Esophagus squamous epithelium (tissue), 5 donors: ENCODE measurements at regions not wholly inside any gene's neighbourhood (a gene's known extent, or its start where the extent isn't known, plus 50 kb on each side); places are given as distances from the start of the nearest gene placed in this dataset.

Experiments used
- DNase-seq: peaks from one replicate; lab custom pipeline; 2025; lab: John Stamatoyannopoulos, UW
- H3K27ac ChIP-seq, 4 donors: fragments of 200-600 bp; sonication (generic); one replicate each; pipeline ENCODE4 v1.5.1; 2016 to 2019; ENCODE audit warnings: mild to moderate bottlenecking in 1 of 4
- H3K27me3 ChIP-seq, 4 donors: fragments of 200-600 bp; sonication (generic); 1 replicate in 3 of 4; 2 replicates in 1 of 4; pipeline versions ENCODE4 v1.5.1 to v1.6.0; 2017 to 2021; ENCODE audit warnings: antibody characterized with exemption in 1 of 4
- H3K36me3 ChIP-seq, 3 donors: fragments of 200-600 bp; sonication (generic); one replicate each; pipeline ENCODE4 v1.5.1; 2016 to 2019
- H3K4me1 ChIP-seq, 3 donors: fragments of 200-600 bp; sonication (generic); one replicate each; pipeline ENCODE4 v1.5.1; 2017 to 2019
- H3K4me3 ChIP-seq, 4 donors: fragments of 200-600 bp; sonication (generic); 1 replicate in 3 of 4; 2 replicates in 1 of 4; pipeline ENCODE4 v1.5.1; 2016 to 2019; ENCODE audit warnings: mild to moderate bottlenecking in 2 of 4, moderate library complexity in 1 of 4
- H3K9me3 ChIP-seq, 3 donors: fragments of 200-600 bp; sonication (generic); one replicate each; pipeline ENCODE4 v1.5.1; 2016 to 2019
- POLR2A ChIP-seq, 4 donors: fragments of 450-650 bp; IDR thresholded peaks; one replicate each; pipeline ENCODE4 v1.6.1; 2017; ENCODE audit warnings: antibody characterized with exemption in 4 of 4, mild to moderate bottlenecking in 4 of 4, moderate library complexity in 3 of 4
- WGBS, 2 donors: methylation state at CpG; one replicate each; pipeline ENCODE4 v1.1.5; 2018; 5-methylcytosine and 5-hydroxymethylcytosine counted together
- intact Hi-C: fragments of 100-400 bp; cut with DNase I; formaldehyde crosslinking; loops from one replicate; pipeline ENCODE4 v1.15.0; 2022
- TF ChIP-seq, protein P1 (sequence below), 6 experiments: fragments of 450-650 bp in 4 of 6; fragments of 200-600 bp in 2 of 6; sonication (generic) in 2 of 6; IDR thresholded peaks; one replicate each; pipeline ENCODE4 v1.5.1; 2016 to 2019; ENCODE audit warnings: antibody characterized with exemption in 6 of 6, mild to moderate bottlenecking in 4 of 6, moderate library complexity in 4 of 6
- donor health status: DM: yes; HTN: yes; CAD: no.

DNA sequence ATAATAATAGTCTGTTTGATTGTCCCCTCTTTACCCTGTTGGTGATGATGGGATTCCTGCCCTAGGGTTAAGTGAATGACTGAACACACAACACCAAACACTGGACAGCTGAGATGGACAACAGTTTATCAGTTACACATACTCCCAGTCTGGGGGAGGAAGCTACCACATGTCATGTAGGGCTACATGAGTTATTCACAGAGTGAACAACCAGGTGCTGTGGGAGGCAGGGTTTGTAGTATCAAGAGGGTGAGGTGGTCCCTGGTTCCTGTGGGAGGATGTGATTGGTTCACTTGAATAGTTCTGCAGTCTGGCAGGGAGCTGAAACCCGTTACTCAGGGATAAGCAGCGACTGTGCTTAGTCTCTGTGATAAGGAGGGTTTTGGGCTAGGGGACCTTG, 88.8 kb upstream of the AP1S2 start:
- no peak for DNase-seq
- no peaks in the 10 kb centered on the region for H3K9me3 ChIP-seq
- H3K27ac ChIP-seq = no peak overlapping the region
- no peaks in the 10 kb centered on the region for H3K36me3 ChIP-seq
- no peak for TF ChIP-seq POLR2A (IDR thresholded peaks at IDR 0.05)
- intact Hi-C loops = no loop called here
- H3K4me1 ChIP-seq = no peaks in the 10 kb centered on the region
- H3K27me3 ChIP-seq = peaks cover 0 to 2% (median 0%) of the 10 kb centered on the region in 4 donors
- H3K4me3 ChIP-seq = no peak overlapping the region
- 75% methylated on average over 2 of the region's 2 CpGs; no CpG with 5 or more reads in 1 of the 2 donors for WGBS, 2 donors

- DNase-seq = no peak
- Histone ChIP-seq H3K9me3 (no peaks in the 10 kb centered on the region), H3K4me3 (no peak overlapping the region), H3K4me1 (no peaks in the 10 kb centered on the region), H3K27me3 (peaks cover 0 to 2% (median 0%) of the 10 kb centered on the region in 4 donors), H3K36me3 (no peaks in the 10 kb centered on the region), H3K27ac (no peak overlapping the region)
- intact Hi-C loops = no loop called here
- WGBS, 2 donors = 68 to 80% methylated on average over 2 of the region's 2 CpGs
- TF ChIP-seq POLR2A (IDR thresholded peaks at IDR 0.05) = no peak
- TF ChIP-seq, protein P1, sequence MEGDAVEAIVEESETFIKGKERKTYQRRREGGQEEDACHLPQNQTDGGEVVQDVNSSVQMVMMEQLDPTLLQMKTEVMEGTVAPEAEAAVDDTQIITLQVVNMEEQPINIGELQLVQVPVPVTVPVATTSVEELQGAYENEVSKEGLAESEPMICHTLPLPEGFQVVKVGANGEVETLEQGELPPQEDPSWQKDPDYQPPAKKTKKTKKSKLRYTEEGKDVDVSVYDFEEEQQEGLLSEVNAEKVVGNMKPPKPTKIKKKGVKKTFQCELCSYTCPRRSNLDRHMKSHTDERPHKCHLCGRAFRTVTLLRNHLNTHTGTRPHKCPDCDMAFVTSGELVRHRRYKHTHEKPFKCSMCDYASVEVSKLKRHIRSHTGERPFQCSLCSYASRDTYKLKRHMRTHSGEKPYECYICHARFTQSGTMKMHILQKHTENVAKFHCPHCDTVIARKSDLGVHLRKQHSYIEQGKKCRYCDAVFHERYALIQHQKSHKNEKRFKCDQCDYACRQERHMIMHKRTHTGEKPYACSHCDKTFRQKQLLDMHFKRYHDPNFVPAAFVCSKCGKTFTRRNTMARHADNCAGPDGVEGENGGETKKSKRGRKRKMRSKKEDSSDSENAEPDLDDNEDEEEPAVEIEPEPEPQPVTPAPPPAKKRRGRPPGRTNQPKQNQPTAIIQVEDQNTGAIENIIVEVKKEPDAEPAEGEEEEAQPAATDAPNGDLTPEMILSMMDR (IDR thresholded peaks at IDR 0.05) = no peak
Observed at GRCh38 chrX:15942307-15942706, 87.7 kb upstream of the AP1S2 start.

DNA sequence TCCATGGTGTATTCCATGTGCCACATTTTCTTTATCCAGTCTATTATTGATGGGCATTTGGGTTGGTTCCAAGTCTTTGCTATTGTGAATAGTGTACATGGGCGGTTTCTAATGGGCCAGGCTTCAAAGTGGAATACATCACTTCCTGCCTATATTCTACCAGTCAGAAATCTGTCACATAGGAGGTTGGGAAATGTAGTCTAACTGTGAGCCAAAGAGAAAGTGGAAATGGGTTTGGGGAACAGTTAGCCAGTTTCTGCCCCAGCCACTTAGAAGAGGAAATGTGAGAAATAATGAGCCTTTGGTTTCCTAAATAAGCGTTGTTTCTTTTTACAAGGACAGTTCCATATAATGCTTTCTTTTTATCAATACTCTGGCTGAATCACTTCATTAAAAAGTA, 85.1 kb upstream of the AP1S2 start:
- TF ChIP-seq POLR2A (IDR thresholded peaks at IDR 0.05) = no peak
- TF ChIP-seq, protein P1 (IDR thresholded peaks at IDR 0.05) = no peak
- intact Hi-C loops = no loop called here
- Histone ChIP-seq H3K4me3 (no peak overlapping the region), H3K9me3 (no peaks in the 10 kb centered on the region), H3K36me3 (no peaks in the 10 kb centered on the region), H3K27me3 (peaks cover 0 to 4% (median 1%) of the 10 kb centered on the region in 4 donors), H3K4me1 (no peaks in the 10 kb centered on the region), H3K27ac (no peak overlapping the region)
- WGBS, 2 donors = 66 to 70% methylated on average over 2 of the region's 2 CpGs
- no peak for DNase-seq

DNA sequence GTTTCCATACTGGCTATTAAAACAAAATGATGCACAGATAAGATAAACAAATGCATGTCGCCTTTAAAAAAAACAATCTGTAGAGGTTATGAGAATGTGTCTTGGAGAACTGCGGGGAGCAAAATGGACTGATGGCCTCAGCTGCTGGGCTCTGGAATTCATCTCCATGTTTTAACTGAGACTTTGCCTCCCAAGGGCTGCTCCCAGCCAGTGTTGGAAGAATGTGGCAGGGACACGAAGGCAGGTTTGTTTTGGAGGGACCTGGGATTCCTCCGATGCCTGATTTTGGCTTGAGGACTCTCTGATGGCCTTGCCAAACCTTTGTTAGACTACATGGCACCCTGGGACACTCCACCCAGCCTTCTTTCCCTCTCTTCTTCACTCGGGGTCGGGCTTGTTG, 83.5 kb upstream of the AP1S2 start:
- intact Hi-C loops = no loop called here
- WGBS, 2 donors = 66 to 70% methylated on average over 5 to 6 of the region's 6 CpGs
- H3K4me3 ChIP-seq = no peak overlapping the region
- DNase-seq = no peak
- TF ChIP-seq, protein P1 (IDR thresholded peaks at IDR 0.05) = no peak
- TF ChIP-seq POLR2A (IDR thresholded peaks at IDR 0.05) = no peak
- H3K27me3 ChIP-seq = peaks cover 0 to 5% (median 1%) of the 10 kb centered on the region in 4 donors
- no peaks in the 10 kb centered on the region for H3K36me3 ChIP-seq
- no peak overlapping the region for H3K27ac ChIP-seq
- no peaks in the 10 kb centered on the region for H3K4me1 ChIP-seq
- no peaks in the 10 kb centered on the region for H3K9me3 ChIP-seq

DNA sequence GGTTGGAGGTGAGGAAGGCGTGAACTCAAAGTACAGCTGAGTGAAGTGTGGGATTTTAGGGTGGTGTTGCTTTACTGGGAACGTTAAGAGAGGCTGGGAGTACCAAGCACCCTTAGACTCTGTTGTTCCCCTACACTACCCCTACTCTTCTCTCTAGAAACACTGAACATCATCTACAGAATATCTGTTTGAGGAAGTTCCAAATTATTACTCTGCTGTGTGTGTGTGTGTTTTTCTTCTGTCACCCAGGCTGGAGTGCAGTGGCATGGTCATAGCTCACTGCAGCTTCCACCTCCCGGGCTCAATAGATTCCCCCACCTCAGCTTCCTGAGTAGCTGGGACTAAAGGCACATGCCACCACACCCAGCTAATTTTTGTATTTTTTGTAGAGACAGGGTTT, 76.7 kb upstream of the AP1S2 start:
- H3K27ac ChIP-seq = no peak overlapping the region
- intact Hi-C loops = no loop called here
- no peaks in the 10 kb centered on the region for H3K4me1 ChIP-seq
- H3K9me3 ChIP-seq = no peaks in the 10 kb centered on the region
- WGBS, 2 donors = 46 to 70% methylated on average over 2 to 3 of the region's 3 CpGs
- no peak for DNase-seq
- no peak for TF ChIP-seq POLR2A (IDR thresholded peaks at IDR 0.05)
- TF ChIP-seq, protein P1 (IDR thresholded peaks at IDR 0.05) = no peak
- H3K27me3 ChIP-seq = peaks cover 0 to 5% (median 0%) of the 10 kb centered on the region in 4 donors
- H3K4me3 ChIP-seq = no peak overlapping the region
- H3K36me3 ChIP-seq = no peaks in the 10 kb centered on the region

DNA sequence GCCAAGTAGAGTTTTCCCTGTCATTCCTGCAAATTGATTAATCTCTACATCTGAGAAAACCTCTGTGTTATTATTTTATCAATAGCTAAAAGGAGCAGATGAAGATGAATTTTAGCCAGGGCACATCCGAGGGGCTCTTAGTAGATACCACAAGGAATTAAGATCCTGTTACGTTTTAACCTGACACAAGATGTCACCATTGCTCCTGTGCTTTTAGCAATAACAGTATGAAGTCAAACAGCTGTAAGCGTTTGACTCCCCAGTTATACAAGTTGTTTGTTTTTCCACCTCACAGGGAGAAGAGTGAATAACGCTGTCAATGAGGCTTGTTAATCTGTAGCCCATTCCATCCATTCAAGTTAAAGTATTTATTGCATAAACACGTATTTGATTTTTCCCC, 76.0 kb upstream of the AP1S2 start:
- no peak for DNase-seq

More for the DNA sequence above, 76.0 kb upstream of the AP1S2 start:
- intact Hi-C loops = no loop called here
- H3K36me3 ChIP-seq = no peaks in the 10 kb centered on the region
- no peak overlapping the region for H3K27ac ChIP-seq
- no peaks in the 10 kb centered on the region for H3K4me1 ChIP-seq
- H3K4me3 ChIP-seq = no peak overlapping the region
- peaks cover 0 to 5% (median 0%) of the 10 kb centered on the region in 4 donors for H3K27me3 ChIP-seq
- TF ChIP-seq POLR2A (IDR thresholded peaks at IDR 0.05) = no peak
- TF ChIP-seq, protein P1 (IDR thresholded peaks at IDR 0.05) = no peak
- H3K9me3 ChIP-seq = no peaks in the 10 kb centered on the region
- 11 to 21% methylated on average over 4 to 5 of the region's 5 CpGs for WGBS, 2 donors
